HepG2 (cell line): ENCODE measurements at regions not wholly inside any gene's neighbourhood (a gene's known extent, or its start where the extent isn't known, plus 50 kb on each side); places are given as distances from the start of the nearest gene placed in this dataset.

Experiments used
- ATAC-seq: fragments of 200-7000 bp; cut with Tn5 transposase; 3 replicates; pipeline ENCODE4 v1.9.1; 2020; ENCODE audit warnings: mild to moderate bottlenecking, moderate library complexity
- BruUV-seq: library from RNA; stranded (reverse); fragments of 400-500 nt; replicated peaks from 2 replicates; lab custom pipeline; 2021; lab: Mats Ljungman, UMichigan
- CTCF ChIA-PET: fragments of 300-600 bp; formaldehyde crosslinking; extraction: SDS; loops from one replicate; lab custom pipeline; 2021; ENCODE audit warnings: low total read pairs, inconsistent platforms, low intra/inter-chr PET ratio; lab: Yijun Ruan, JAX
- POLR2A ChIA-PET: fragments of 350-600 bp; sonication (Branson Sonifier 250); formaldehyde crosslinking; loops from one replicate; lab custom pipeline; 2020; ENCODE audit warnings: antibody characterized with exemption, inconsistent platforms; lab: Yijun Ruan, JAX
- DNase-seq: peaks from one replicate; pipeline ENCODE4 v3.0.0-alpha.2; 2015; ENCODE audit warnings: low spot score
- FAIRE-seq: peaks from 3 replicates; lab custom pipeline; 2011; peaks lifted over from hg19 to GRCh38; lab: Jason Lieb, UNC
- H2AFZ ChIP-seq: one replicate; pipeline ENCODE4 v1.6.1; 2011; ENCODE audit warnings: low read length, inconsistent platforms
- H3K27ac ChIP-seq: fragments of 300-600 bp; 3 replicates; pipeline ENCODE4 v1.8.0; 2011; ENCODE audit warnings: mixed run types, mild to moderate bottlenecking, mixed read lengths, low read length, inconsistent platforms; ENCODE audit not compliant: insufficient read depth; ENCODE audit errors: extremely low read length
- H3K27me3 ChIP-seq, 2 experiments: fragments of 200-600 bp in 1 of 2; 2 replicates in 1 of 2; 3 replicates in 1 of 2; pipeline versions ENCODE4 v1.6.0 to v1.8.0; 2011; ENCODE audit warnings: low read length in 2 of 2, mild to moderate bottlenecking in 2 of 2, moderate library complexity in 2 of 2, inconsistent platforms in 1 of 2; ENCODE audit not compliant: insufficient read depth in 2 of 2, control insufficient read depth in 1 of 2
- H3K36me3 ChIP-seq, 2 experiments: fragments of 200-600 bp in 1 of 2; replicated peaks in 1 of 2; 2 replicates in 1 of 2; 3 replicates in 1 of 2; pipeline versions ENCODE4 v1.5.1 to v1.8.0; 2011; ENCODE audit warnings: low read length in 2 of 2, inconsistent platforms in 1 of 2; ENCODE audit not compliant: insufficient read depth in 2 of 2, control insufficient read depth in 1 of 2
- H3K4me1 ChIP-seq: 2 replicates; pipeline ENCODE4 v1.5.1; 2012; ENCODE audit warnings: low read length, inconsistent platforms; ENCODE audit not compliant: insufficient read depth
- H3K4me2 ChIP-seq: 2 replicates; pipeline ENCODE4 v1.6.0; 2011; ENCODE audit warnings: low read depth, low read length, inconsistent platforms
- H3K4me3 ChIP-seq, 3 experiments: fragments of 200-600 bp in 1 of 3; sonication (generic), shearing (Covaris generic) in 1 of 3; replicated peaks in 1 of 3; 2 replicates each; pipeline ENCODE4 v1.5.1; 2011 to 2016; ENCODE audit warnings: low read length in 3 of 3, inconsistent platforms in 2 of 3, low read depth in 2 of 3, mild to moderate bottlenecking in 2 of 3, control low read depth in 1 of 3, mixed read lengths in 1 of 3; ENCODE audit not compliant: insufficient read depth in 1 of 3
- H3K79me2 ChIP-seq: one replicate; pipeline ENCODE4 v1.6.1; 2011; ENCODE audit warnings: low read length, inconsistent platforms; ENCODE audit not compliant: insufficient read depth
- H3K9ac ChIP-seq: 2 replicates; pipeline ENCODE4 v1.6.0; 2011; ENCODE audit warnings: mild to moderate bottlenecking, low read depth, low read length, inconsistent platforms; ENCODE audit not compliant: insufficient read depth
- H3K9me3 ChIP-seq: 2 replicates; pipeline ENCODE4 v1.5.1; 2012; ENCODE audit warnings: mild to moderate bottlenecking, low read length
- H4K20me1 ChIP-seq: 2 replicates; pipeline ENCODE4 v1.6.0; 2011; ENCODE audit warnings: inconsistent platforms, mild to moderate bottlenecking, low read length, moderate library complexity; ENCODE audit not compliant: insufficient read depth
- ETV5 ChIP-seq: IDR thresholded peaks from 2 replicates; pipeline ENCODE4 v1.6.1; 2018; ENCODE audit warnings: missing biosample characterization, missing genetic modification reagents, inconsistent platforms, borderline replicate concordance
- FOXA3 ChIP-seq: IDR thresholded peaks from 2 replicates; pipeline ENCODE4 v1.6.1; 2016; ENCODE audit warnings: missing genetic modification reagents, missing compliant biosample characterization
- MEIS2 ChIP-seq: sonication (generic); formaldehyde crosslinking; IDR thresholded peaks from 2 replicates; pipeline ENCODE4 v1.9.0; 2021; ENCODE audit warnings: mild to moderate bottlenecking, missing genetic modification reagents
- TOE1 ChIP-seq: sonication (generic); formaldehyde crosslinking; IDR thresholded peaks from 2 replicates; pipeline ENCODE4 v1.4.0; 2020; ENCODE audit warnings: mild to moderate bottlenecking, missing genetic modification reagents
- ZNF124 ChIP-seq: sonication (generic); formaldehyde crosslinking; IDR thresholded peaks from 2 replicates; pipeline ENCODE4 v1.4.0; 2020; ENCODE audit warnings: missing genetic modification reagents
- ZNF18 ChIP-seq: sonication (generic); formaldehyde crosslinking; IDR thresholded peaks from 2 replicates; pipeline ENCODE4 v1.8.0; 2022; ENCODE audit warnings: mild to moderate bottlenecking, missing genetic modification reagents; ENCODE audit not compliant: insufficient replicate concordance
- ZNF496 ChIP-seq: sonication (generic); formaldehyde crosslinking; IDR thresholded peaks from 2 replicates; pipeline ENCODE4 v1.8.1; 2023; ENCODE audit warnings: mild to moderate bottlenecking, moderate library complexity, missing genetic modification reagents; ENCODE audit not compliant: insufficient replicate concordance
- ZNF616 ChIP-seq: sonication (generic); formaldehyde crosslinking; IDR thresholded peaks from 2 replicates; pipeline ENCODE4 v1.5.0; 2020; ENCODE audit warnings: low read depth, mild to moderate bottlenecking, missing genetic modification reagents
- ZNF703 ChIP-seq: sonication (generic); formaldehyde crosslinking; IDR thresholded peaks from 2 replicates; pipeline ENCODE4 v1.5.1; 2020; ENCODE audit warnings: missing genetic modification reagents, mild to moderate bottlenecking, moderate library complexity, borderline replicate concordance
- ZNF713 ChIP-seq: sonication (generic); formaldehyde crosslinking; IDR thresholded peaks from 2 replicates; pipeline ENCODE4 v1.4.0; 2020; ENCODE audit warnings: mild to moderate bottlenecking, missing genetic modification reagents
- WGBS: methylation state at CpG from one replicate; pipeline ENCODE4 v1.1.6; 2017; ENCODE audit warnings: low lambda C conversion rate; 5-methylcytosine and 5-hydroxymethylcytosine counted together
- in situ Hi-C: cut with HindIII; loops from 2 replicates; pipeline ENCODE4 v1.10.0; 2017; ENCODE audit warnings: low pct_unique_long_range_greater_than_20kb; ENCODE audit not compliant: extremely low pct_ligation_motif_present
- intact Hi-C: fragments of 100-400 bp; cut with micrococcal nuclease; formaldehyde crosslinking; loops from one replicate; pipeline ENCODE4 v1.10.0; 2022; ENCODE audit not compliant: unreplicated experiment

GRCh38 chr20:12502443-12502842 lies 506.3 kb upstream of the SPTLC3 start:
- Histone ChIP-seq H3K79me2 (no peaks in the 10 kb centered on the region), H3K4me2 (no peak overlapping the region), H4K20me1 (no peaks in the 10 kb centered on the region), H3K9me3 (no peaks in the 10 kb centered on the region), H3K27ac (no peak overlapping the region)
- 3% methylated on average over 2 of the region's 2 CpGs for WGBS
- CTCF ChIA-PET = no interaction called here
- intact Hi-C loops = no loop called here
- TF ChIP-seq ZNF496 (CRISPR knock-in tag) (no peak), ZNF703 (CRISPR knock-in tag) (no peak), ZNF18 (CRISPR knock-in tag) (no peak), ETV5 (no peak), TOE1 (no peak), ZNF124 (CRISPR knock-in tag) (no peak), ZNF713 (CRISPR knock-in tag) (no peak), FOXA3 (no peak), ZNF616 (no peak), MEIS2 (CRISPR knock-in tag) (no peak)
- TF ChIP-seq, all 625 proteins: peak for 0
- no TSS peak for BruUV-seq
- in situ Hi-C loops = no loop called here
- FAIRE-seq (no peak), ATAC-seq (no peak), DNase-seq (no peak)
- H3K36me3 ChIP-seq = no peaks in the 10 kb centered on the region
- POLR2A ChIA-PET = no interaction called here
- H2AFZ ChIP-seq = no peak overlapping the region
- no peak overlapping the region for H3K9ac ChIP-seq
- H3K27me3 ChIP-seq = no peaks in the 10 kb centered on the region
- H3K4me1 ChIP-seq = no peaks in the 10 kb centered on the region
- H3K4me3 ChIP-seq = no peak overlapping the region
